HG03064 (cell line): ENCODE measurements at regions not wholly inside any gene's neighbourhood (a gene's known extent, or its start where the extent isn't known, plus 50 kb on each side); places are given as distances from the start of the nearest gene placed in this dataset.
"Not testable (repeated sequence)": the region's sequence is repeated elsewhere in the genome, so short reads cannot be mapped to it uniquely, and the experiment has no call there.

Source experiments
- ATAC-seq: cut with Tn5 transposase; IDR thresholded peaks from one replicate; pipeline ENCODE4 v1.9.1; 2021; ENCODE audit warnings: low read depth; ENCODE audit not compliant: unreplicated experiment

DNA sequence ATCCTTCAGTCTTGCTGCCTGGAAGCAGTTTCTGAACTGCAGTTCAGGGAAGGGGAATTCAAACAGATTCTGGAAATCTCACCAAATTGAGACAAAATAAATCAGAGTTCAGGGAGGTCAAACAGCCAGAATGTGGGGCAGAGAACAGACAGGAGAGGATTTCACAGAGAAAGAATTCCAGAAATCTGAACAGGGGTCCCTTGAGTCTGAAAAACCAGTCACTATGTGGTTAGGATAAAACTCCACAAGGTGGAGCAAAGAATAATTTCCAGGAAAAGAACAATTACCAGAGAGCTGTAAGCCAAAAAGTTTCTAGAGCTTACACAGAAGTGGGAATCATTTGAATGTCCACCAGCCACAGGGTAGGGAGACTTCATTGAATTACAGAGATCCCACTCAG, 84.7 kb downstream of the URB2 start:
- no peak for ATAC-seq

DNA sequence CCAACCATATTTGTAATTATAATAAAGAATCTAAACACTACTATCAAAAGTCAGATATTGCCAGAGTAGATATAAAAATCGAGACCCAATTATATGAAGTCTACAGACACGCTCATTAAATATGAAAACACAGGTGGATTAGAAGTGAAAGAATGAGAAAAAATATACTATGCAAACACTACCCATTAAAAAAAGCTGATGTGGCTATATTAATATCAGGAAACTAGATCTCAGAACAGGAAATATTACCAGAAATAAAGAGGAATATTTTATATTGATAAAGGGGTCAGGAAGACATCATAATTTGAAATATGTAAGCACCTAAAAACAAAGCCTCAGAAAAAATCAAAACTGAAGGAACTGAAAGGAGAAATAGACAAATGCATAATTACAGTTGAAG, 88.3 kb downstream of the URB2 start:
- no peak for ATAC-seq

DNA sequence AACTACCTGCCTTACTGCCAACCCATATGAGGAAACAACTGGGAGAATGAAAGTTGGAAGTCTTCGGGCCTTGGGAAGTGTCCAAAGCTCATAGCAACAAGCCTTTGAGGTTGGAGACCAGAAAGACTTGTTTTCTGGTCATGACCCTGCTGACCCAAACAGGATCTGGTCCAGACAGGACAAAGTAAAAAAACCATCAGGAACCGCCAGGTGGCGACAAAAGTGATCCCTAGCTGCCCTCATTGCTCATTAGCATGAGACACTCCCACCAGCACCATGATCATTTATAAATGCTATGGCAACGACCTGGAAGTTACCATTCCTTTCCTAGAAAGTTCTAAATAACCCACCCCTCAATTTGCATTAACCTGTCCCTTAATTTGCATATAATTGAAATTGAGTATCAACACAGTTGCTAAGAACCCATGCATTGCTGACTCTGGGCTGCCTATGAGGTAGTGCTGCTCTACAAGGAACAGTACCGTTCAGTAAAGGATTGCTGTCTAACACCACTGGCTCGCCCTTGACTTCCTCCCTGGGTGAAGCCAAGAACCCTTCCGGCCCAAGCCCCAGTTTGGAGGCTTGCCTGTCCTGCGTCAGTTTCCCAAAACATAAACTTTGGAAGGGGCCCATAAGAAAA, 89.0 kb downstream of the URB2 start:
- ATAC-seq: no peak

DNA sequence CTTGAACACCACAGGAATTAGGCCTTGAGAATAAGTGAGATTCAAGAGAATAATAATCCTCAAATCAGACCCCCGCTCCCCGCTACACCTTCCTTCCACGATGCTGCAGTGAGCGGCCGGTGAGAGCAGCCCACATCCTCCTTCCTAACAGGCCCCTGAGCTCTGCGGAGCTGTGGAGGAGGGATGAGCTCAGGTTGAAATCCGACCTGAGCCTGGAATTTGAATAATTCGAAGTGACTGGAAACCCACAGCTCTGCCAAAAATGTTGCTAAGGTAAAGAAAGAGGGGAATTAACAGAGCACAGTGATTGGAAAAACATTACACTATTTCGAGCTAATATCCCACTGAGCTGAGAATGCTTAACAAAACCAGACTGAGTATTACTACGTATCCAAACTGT, 90.0 kb downstream of the URB2 start:
- no peak for ATAC-seq

DNA sequence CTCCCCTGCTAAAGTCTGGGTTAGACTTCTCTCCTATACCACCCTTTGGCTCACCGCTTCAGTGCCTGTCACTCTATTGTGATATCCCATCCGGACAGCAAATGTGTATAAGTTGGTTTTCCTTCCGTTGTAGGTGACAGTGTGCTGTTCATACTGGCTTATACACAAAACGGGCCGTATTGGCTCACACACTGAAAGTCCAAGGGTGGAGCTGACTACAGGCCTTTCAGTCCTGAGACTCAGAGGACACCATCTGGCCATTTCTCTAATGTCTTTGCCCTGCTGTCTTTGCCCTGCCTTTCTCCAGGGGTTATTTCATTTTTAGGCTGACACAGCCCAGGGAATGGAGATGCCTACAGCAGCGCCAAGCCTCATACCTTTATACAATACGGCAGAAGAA, 90.7 kb downstream of the URB2 start:
- no peak for ATAC-seq

DNA sequence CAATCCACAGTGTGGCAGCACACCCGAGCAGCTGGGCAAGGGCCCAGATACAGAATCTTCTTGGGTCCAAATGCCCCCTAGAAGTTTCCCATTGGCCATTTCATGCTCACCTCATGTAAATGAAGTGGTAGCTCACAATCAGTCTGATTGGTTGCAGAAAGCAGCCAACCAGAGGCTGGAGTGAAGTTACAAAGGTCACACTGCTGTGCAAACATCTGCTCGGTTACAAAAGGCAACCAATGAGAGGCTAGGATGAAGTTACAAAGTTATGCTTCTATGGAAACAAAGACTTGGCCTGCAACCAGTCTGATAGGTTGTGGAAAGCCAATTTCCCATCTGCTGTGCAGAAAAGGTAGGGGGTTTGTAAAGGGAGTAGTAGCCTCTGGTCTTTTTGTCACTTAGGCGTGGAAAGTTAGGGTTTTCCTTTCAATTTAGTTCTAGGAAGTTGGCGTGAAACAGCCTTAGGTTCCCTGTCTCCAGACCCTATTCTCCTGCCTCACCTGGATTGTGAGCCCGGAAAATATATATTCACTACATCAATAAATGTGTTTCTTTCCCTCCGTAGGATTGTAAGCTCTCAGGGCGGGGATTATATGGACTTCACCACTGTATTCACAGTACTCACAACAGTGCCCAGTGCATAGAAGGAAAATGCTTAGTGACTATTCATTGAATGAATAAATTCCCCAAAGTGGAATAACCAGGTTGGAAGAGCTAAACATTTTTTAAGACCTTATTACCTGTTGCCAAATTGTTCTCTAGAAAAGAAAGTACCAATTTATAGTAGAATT, 91.9 kb downstream of the URB2 start:
- no peak for ATAC-seq

DNA sequence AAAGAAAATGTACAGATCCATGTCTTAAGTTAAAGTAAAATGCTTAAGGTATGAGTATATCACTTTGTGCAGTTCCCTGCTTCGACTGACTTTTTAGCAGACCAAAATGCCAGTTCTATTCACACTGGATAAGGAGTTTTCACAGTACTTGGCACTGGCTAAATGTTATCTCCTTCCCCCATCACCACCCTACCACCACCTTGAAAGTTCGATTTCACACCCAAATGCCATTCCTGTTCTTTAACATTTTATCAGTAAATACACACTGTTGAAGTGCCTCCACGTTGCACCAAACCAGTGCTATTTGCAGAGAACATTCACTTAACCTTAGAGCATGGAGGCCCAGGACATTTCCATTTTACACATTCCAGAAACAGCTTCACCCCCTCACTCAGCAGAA, 100.0 kb downstream of the URB2 start:
- ATAC-seq: no peak

DNA sequence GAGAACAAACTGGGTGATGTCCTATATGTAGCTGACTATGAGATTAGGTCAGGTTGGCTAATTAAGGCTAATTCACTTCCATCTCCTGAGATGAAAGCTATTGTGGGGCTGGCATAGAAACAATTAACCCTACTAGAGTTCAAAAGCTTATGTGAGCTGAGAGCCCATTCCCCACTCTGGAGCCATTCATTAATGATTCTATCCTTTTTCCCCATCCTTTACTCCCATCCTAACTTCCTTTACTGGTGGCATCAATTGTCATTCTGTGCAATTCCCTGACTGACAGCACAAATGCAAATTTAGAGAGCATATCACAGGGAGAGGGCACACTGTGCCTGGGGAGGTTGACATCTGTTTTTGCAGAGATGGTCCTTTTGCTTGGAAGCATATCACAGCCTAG, 103.9 kb downstream of the URB2 start:
- ATAC-seq: no peak

DNA sequence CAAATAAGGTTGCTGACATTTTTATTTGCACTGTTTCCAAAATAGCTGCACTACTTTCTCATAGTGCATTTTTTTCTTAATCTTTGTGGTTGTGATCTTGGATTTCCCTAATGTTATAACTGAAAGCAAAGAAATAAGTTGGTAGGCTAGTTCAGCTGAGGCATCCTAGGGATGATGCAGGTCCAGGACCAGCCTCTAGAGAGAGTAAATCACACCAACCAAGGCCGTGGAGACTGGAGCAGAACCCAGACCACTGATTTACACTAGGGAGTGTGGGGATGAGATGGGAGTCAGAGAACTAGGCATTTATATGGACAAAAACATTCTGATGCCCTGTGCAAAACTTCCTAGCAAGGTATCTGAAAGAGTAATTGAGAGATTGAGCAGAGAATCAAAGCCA, 104.5 kb downstream of the URB2 start:
- ATAC-seq: no peak

DNA sequence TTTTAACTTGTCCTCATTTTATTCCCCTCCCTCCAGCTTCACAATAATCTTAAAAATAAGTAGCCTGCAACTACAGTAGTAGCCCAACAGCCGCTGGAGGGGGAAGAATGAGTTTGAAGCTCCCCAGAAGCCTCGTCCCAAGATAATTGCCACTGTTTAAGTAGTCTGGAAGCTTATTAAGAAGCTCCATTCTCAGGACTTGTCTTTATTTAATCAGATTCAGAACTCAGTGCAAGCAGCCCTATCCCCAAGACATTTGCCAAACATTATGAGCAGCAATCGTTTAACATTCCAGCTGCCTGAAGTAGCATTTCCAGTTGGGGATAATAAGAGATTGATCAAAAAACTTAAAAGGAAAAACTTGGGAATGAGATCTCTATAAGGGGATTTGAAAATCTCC, 106.0 kb downstream of the URB2 start:
- ATAC-seq: no peak

DNA sequence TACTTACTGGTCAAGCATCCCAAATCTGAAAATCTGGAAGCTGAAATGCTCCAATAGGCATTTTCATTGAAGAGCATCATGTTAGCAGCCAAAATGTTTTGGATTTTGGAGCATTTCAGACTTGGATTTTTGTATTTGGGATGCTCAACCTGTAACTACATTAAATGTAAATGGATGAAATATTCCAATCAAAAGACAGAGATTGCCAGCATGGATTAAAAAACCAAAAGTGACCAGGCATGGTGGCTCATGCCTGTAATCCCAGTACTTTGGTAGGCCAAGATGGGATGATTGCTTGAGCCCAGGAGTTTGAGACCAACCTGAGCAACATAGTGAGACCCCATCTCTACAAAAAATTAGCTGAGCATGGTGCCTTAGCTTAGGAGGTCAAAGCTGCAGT, 110.3 kb downstream of the URB2 start:
- no peak for ATAC-seq

DNA sequence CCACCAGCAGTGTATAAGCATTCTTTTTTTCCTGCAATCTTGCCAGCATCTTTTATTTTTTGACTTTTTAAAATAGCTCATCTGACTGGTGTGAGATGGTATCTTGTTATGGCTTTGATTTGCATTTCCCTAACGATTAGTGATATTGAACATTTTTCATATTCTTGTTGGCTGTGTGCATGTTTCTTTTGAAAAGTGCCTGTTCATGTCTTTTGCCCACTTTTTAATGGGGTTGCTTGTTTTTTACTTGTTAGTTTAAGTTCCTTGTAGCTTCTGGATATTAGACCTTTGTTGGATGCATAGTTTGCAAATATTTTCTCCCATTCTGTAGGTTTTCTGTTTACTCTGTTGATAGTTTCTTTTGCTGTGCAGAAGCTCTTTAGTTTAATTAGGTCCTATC, 116.6 kb downstream of the URB2 start:
- ATAC-seq: not testable (repeated sequence)

DNA sequence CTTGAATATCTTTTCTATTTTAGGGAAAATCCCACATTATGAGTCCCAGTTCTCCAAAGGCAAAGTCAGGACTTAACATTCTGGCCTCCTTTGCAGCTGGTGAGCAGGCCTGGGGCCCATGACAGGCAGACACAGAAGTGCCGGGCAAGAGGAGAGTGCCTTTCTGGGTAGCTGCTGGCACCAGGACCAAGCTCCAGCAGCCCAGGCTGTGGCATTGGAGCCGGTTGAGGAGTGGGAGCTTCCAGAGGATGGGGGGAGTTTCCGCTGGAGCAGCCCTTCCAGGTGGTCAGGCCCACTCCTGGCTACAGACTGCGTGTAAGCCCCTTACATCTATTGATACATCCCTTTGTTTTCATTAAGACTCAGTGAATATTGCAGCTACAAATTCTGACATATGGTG, 123.9 kb downstream of the URB2 start:
- no peak for ATAC-seq

DNA sequence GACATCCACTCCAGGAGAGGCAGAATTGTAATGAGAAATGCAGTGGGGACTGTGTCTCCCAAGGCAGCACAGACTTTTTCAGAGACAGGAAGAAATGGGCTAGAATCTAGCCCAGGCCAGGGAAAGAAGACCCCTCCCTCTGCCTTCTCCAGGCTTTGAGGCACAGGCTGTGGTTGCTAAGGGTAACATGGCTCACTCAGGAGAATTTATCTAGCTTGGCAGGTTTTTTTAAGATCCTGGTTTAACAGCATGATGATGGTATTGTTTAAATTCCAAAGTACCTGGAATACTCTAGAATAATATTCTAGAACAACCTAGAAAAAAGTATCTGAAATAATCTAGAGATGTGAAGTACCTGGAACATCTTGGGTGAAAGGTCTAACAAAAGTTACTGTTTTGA, 125.6 kb downstream of the URB2 start:
- ATAC-seq: no peak

DNA sequence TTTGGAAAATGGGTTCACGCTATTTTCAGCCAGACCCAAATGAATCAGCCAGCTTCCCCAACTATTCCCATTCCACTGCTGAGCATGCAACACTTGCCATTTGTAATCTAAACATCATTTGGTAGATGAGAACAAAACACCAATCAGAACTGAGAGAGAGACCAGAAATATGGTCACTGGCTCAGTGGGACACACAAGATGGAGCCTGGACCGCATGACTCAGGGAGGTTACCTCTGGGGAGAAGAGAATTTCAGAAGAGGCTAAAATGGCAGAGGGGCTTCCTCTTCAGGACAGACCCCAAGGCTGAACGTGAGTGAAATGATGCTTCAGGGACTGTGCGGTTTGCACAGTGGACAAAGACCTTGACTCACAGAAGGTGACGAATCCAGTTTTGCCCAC, 126.6 kb downstream of the URB2 start:
- ATAC-seq: no peak

DNA sequence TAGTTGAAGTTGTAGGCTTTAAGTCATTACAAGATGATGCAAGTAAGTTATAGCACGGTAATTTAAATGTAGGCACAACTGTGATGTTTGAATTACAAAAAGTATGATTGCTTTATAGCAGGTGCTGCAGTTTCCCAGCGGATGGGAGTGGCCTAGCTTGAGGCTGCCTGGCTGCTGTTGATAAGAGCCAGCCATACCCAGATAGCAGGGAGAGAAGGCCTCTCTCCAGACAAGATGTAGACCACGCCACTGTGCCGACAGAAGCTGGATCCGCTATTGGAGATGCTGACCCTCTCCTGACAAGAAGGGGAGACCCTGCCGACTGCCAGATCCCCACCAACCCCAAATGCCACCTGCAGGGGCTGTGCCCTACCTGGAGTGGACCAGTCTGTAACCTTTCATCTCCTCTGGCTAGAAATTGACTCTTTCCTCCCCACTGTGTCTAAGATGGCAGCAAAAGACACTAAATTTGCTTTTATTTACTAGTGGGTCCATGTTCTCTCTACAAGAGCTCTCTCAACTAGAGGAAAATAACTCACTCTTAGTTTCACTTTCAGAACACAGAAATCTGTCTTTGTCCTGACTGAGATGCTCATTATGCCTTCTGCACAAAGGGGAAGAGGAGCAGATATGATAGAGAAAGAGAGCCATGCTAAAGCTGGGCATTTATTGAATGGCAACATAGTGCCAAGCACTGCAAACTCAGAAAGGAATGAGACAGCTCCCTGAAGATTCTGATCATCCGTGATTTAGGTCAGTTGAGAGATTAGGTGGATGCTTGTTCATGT, 127.9 kb downstream of the URB2 start:
- ATAC-seq: no peak

DNA sequence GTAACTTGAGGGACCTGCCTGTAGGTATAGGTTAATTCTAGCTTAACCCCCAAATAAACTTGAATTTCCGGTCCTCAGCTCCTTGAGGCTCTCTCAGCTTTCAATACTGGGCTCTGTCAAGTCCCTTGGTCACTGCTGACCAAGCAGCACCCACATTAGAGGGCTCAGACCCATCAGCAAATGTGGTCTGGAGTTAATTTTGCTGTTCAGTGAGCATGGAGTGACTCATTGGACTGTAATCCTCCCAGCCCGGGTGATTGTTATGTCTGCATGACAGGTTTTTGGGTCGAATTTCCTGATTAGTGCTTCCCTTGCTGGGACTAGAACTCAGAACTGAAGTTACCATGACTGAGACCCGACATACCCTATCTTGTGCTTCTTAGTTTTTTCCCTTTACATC, 130.6 kb downstream of the URB2 start:
- ATAC-seq: no peak

DNA sequence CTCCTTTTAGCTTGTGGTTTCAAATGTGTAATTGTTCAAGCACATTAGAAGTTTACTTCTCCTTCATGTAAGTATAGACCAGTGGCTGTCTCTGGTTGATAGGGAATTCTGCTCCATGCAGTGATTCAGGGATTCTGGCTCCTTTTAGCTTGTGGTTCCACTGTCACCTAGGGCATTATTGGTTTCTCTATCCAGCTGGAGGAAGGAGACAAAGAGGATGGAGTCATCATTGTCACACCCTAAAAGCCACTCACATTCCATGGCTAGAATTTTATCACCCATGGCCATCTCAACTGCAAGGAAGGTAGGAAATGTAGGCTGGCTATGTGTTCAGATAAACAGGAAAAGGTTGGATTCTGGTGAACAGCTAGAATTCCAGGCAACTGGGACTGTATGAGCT, 131.2 kb downstream of the URB2 start:
- no peak for ATAC-seq

DNA sequence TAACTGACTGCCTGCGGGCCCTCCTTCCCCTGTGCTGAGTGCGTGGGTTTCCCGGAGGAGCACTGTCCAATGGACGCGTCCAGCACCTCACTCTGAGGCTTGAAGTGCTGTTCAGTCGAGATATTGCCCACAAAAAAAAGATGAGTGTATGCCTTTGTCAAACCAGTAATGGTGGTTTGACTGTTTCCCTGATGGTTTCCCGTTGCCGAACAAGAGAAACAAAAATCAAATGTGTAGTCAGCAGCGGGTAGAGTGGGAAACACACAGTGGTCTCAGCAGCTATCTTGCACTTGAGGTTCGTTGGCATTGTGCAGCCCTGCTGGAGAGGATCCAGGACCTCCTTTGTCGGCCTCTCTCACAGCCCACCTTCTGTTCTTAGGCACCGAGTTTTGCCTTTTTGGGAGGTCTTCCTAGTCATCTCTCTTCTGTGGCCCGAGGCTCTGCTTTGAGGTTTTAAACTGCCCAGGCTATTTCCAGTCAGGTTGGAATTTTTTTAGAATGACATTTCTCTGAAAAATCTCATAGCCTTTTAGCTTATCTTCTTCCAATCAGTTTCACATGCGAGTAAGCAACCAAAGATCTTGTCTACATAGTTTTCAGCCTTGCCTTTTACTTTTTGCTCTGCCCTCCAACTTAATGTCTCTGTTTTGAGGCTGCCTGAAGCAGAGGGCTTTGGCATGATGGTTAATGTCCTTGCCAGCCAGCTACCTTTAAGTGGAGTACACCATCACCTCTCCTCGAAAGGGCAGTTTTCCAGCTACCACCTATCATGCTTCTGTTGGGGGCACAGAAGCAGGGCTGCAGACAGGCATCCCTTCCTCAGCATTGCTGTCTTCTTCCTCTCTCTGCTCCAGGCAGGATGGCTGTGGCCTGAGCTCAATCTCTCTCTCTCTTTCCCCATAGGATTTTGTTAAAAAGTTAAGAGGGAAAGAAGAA, 132.3 kb downstream of the URB2 start:
- no peak for ATAC-seq

DNA sequence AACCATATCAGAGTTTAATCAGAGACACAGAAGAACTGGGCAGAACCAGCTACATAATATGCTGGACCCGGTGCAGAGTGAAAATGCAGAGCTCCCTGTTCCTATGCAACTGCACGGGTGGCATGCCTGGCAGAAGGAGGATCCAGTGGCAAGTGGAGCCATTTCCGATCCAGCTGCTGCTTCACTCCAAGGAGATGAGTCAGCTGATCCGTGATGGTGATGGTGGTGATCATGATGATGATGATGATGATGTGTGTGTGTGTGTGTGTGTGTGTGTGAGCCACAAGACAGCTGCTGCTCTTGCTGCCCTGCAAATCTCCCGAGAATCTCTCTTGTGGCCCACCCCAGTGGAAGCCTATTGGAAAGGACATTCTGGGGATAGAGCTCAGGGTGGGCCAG, 133.0 kb downstream of the URB2 start:
- no peak for ATAC-seq

DNA sequence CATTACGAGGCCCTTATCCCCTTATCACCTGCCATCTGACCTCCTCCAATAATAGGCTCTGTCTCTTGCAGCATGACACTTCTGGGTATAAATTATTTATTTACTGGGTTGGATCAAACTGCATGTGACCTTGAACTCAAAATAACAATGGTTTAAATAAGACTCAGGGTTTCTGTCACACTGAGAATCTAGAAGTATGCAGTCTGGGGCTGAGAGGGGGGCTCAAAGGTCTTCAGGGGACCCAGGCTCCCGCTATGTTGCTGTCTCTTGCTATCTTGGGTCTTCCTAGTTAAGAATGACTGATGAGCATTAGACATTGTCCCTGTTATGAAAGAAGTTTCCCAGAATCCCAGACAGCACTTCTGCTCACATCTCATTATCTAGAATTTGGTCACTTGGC, 133.5 kb downstream of the URB2 start:
- ATAC-seq: no peak
